H1 (cell line): ENCODE measurements at regions not wholly inside any gene's neighbourhood (a gene's known extent, or its start where the extent isn't known, plus 50 kb on each side); places are given as distances from the start of the nearest gene placed in this dataset.

ENCODE experiments used
- CTBP2 ChIP-seq: IDR thresholded peaks from 2 replicates; pipeline ENCODE4 v1.7.0; 2011; ENCODE audit warnings: borderline replicate concordance, mild to moderate bottlenecking, moderate library complexity, mixed read lengths, low read length; ENCODE audit not compliant: insufficient read depth, insufficient read length
- EP300 ChIP-seq, 2 experiments: IDR thresholded peaks; 1 replicate in 1 of 2; 2 replicates in 1 of 2; pipeline ENCODE4 v1.6.1; 2011 to 2012; ENCODE audit warnings: low read depth in 2 of 2, low read length in 2 of 2, mild to moderate bottlenecking in 2 of 2, borderline replicate concordance in 1 of 2, inconsistent platforms in 1 of 2, moderate library complexity in 1 of 2
- PHF8 ChIP-seq: fragments of 200-600 bp; sonication (generic); conservative IDR thresholded peaks from 2 replicates; pipeline ENCODE4 v1.7.1; 2012; ENCODE audit warnings: low read depth, mild to moderate bottlenecking, inconsistent platforms, low read length, moderate library complexity
- POLR2A ChIP-seq, 2 experiments: IDR thresholded peaks; 1 replicate in 1 of 2; 2 replicates in 1 of 2; pipeline ENCODE4 v1.6.1; 2011; ENCODE audit warnings: low read depth in 2 of 2, low read length in 2 of 2, mild to moderate bottlenecking in 2 of 2; ENCODE audit errors: control extremely low read depth in 1 of 2
- POLR2AphosphoS5 ChIP-seq: IDR thresholded peaks from 2 replicates; pipeline ENCODE4 v1.6.1; 2011; ENCODE audit warnings: low read depth, low read length
- RNF2 ChIP-seq: fragments of 200-900, 300-1000 bp; sonication (generic); IDR thresholded peaks from 2 replicates; pipeline ENCODE4 v1.7.1; 2016; ENCODE audit warnings: borderline replicate concordance, low read depth, mild to moderate bottlenecking, antibody characterized with exemption, low read length; ENCODE audit not compliant: poor library complexity, severe bottlenecking; ENCODE audit errors: missing control alignments
- SIX5 ChIP-seq: IDR thresholded peaks from 2 replicates; pipeline ENCODE4 v1.6.1; 2011; ENCODE audit warnings: mild to moderate bottlenecking, low read depth, low read length
- TAF7 ChIP-seq: optimal IDR thresholded peaks from 2 replicates; pipeline ENCODE3; 2011; ENCODE audit warnings: low read depth, mild to moderate bottlenecking, inconsistent platforms, low read length, moderate library complexity, borderline replicate concordance
- TCF12 ChIP-seq: IDR thresholded peaks from 2 replicates; pipeline ENCODE4 v1.6.1; 2011; ENCODE audit warnings: low read depth, mild to moderate bottlenecking, low read length
- YY1 ChIP-seq: IDR thresholded peaks from 2 replicates; pipeline ENCODE4 v1.6.1; 2011; ENCODE audit warnings: low read depth, mild to moderate bottlenecking, low read length
- ZNF274 ChIP-seq: IDR thresholded peaks from 2 replicates; pipeline ENCODE4 v1.7.0; 2012; ENCODE audit warnings: low read length, borderline replicate concordance; ENCODE audit errors: extremely low read depth
- TF ChIP-seq, protein P1 (sequence below): IDR thresholded peaks from 2 replicates; pipeline ENCODE4 v1.6.1; 2012; ENCODE audit warnings: inconsistent platforms
- TF ChIP-seq, protein P2 (sequence below), 3 experiments: IDR thresholded peaks; 1 replicate in 2 of 3; 2 replicates in 1 of 3; pipeline versions ENCODE4 v1.5.1 to v1.6.1; 2011; ENCODE audit warnings: low read length in 3 of 3, mild to moderate bottlenecking in 3 of 3, inconsistent platforms in 2 of 3, low read depth in 1 of 3, moderate library complexity in 1 of 3; ENCODE audit not compliant: insufficient read depth in 1 of 3; ENCODE audit errors: control extremely low read depth in 1 of 3

DNA sequence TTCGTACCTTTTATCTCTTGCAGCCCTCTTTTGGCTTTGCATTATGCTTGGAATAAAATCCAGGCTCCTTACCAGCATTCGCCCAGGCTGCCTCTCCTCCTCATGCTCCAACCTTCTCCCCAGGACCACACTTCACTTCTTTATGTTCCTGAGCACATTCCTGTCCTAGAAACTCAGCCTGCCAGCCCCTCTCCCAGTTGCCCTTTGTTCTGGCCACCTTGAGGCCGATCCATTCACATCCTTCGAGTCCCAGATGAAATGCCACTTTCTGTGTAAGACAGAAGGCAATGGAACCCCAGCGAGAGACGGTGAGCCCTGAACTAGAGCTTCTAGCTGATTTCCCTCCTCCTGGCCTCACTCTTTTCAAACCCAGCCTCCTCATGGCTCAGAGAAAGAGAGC, 73.0 kb upstream of the NTM start:
- TF ChIP-seq EP300 (IDR thresholded peaks at IDR 0.05; ENCODE audit: borderline replicate concordance in 1 of 2, low read depth in 2 of 2, low read length in 2 of 2) = no peak
- TF ChIP-seq SIX5 = no peak
- TF ChIP-seq, protein P1, sequence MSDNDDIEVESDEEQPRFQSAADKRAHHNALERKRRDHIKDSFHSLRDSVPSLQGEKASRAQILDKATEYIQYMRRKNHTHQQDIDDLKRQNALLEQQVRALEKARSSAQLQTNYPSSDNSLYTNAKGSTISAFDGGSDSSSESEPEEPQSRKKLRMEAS = peak; percentile 33; the same call in 1 of the 2 replicates
- TF ChIP-seq, protein P2, sequence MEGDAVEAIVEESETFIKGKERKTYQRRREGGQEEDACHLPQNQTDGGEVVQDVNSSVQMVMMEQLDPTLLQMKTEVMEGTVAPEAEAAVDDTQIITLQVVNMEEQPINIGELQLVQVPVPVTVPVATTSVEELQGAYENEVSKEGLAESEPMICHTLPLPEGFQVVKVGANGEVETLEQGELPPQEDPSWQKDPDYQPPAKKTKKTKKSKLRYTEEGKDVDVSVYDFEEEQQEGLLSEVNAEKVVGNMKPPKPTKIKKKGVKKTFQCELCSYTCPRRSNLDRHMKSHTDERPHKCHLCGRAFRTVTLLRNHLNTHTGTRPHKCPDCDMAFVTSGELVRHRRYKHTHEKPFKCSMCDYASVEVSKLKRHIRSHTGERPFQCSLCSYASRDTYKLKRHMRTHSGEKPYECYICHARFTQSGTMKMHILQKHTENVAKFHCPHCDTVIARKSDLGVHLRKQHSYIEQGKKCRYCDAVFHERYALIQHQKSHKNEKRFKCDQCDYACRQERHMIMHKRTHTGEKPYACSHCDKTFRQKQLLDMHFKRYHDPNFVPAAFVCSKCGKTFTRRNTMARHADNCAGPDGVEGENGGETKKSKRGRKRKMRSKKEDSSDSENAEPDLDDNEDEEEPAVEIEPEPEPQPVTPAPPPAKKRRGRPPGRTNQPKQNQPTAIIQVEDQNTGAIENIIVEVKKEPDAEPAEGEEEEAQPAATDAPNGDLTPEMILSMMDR (IDR thresholded peaks at IDR 0.05; ENCODE audit: control extremely low read depth in 1 of 3, insufficient read depth in 1 of 3, low read depth in 1 of 3, low read length in 3 of 3) = no peak
- no peak for TF ChIP-seq TAF7
- no peak for TF ChIP-seq TCF12
- TF ChIP-seq CTBP2 = no peak
- no peak for TF ChIP-seq YY1
- no peak for TF ChIP-seq POLR2A (IDR thresholded peaks at IDR 0.05; ENCODE audit: control extremely low read depth in 1 of 2, low read depth in 2 of 2, low read length in 2 of 2)
- TF ChIP-seq ZNF274 = no peak
- TF ChIP-seq PHF8 = no peak
- TF ChIP-seq RNF2 = no peak
- no peak for TF ChIP-seq POLR2AphosphoS5
